ENCODE measurements at regions not wholly inside any gene's neighbourhood (a gene's known extent, or its start where the extent isn't known, plus 50 kb on each side); places are given as distances from the start of the nearest gene placed in this dataset.
A peak's percentile ranks its signal among the peaks of the same experiment; 100 is the strongest.

- Histone ChIP-seq H3K36me3 (ENCODE audit: control insufficient read depth in 2 of 2, extremely low read depth in 1 of 2, insufficient read depth in 2 of 2, low read length in 2 of 2) (no peaks in the 10 kb centered on the region), H4K20me1 (replicated peaks; ENCODE audit: control insufficient read depth, extremely low read depth, insufficient read depth, low read length) (no peaks in the 10 kb centered on the region), H3K4me3 (replicated peaks in 1 of 3; ENCODE audit: insufficient read depth in 1 of 3, low read depth in 1 of 3, low read length in 3 of 3) (no peak overlapping the region), H3K4me1 (ENCODE audit: control insufficient read depth, extremely low read depth, insufficient read depth, low read length) (peaks cover 32% of the 10 kb centered on the region), H3K4me2 (ENCODE audit: insufficient read depth, low read length) (no peak overlapping the region), H3K9ac (replicated peaks; ENCODE audit: extremely low read depth, insufficient read depth, low read length) (peak overlapping the region; percentile 77), H3K9me3 (replicated peaks; ENCODE audit: control insufficient read depth, insufficient read depth, low read length) (no peaks in the 10 kb centered on the region), H3K27ac (ENCODE audit: insufficient read depth, low read depth, low read length) (peak overlapping the region; percentile 95), H3K27me3 (ENCODE audit: control insufficient read depth in 2 of 2, insufficient read depth in 2 of 2, low read length in 2 of 2) (no peaks in the 10 kb centered on the region), H3K9me1 (replicated peaks; ENCODE audit: control insufficient read depth, extremely low read depth, insufficient read depth, low read length) (no peaks in the 10 kb centered on the region), H2AFZ (ENCODE audit: low read depth, low read length) (no peak overlapping the region), H3K79me2 (ENCODE audit: control insufficient read depth, insufficient read depth, low read length) (no peaks in the 10 kb centered on the region)
- FAIRE-seq (no peak), DNase-seq (ENCODE audit: low read depth, low spot score) (peak; percentile 46)
- ChIA-PET POLR2A (interaction anchor here (0.7 kb wide), 2 partner anchors 13 to 44 kb away, joined by 3 read pairs; no protein-coding TSS in a partner anchor), CTCF (interaction anchor here (1.1 to 3.7 kb wide), 4 partner anchors 11 to 251 kb away, joined by 3 to 12 read pairs (median 6); no protein-coding TSS in a partner anchor)
- dilution Hi-C loops (cut with MboI; ENCODE audit: extremely low pct_ligation_motif_present, low sequenced_read_pairs) (no loop called here), intact Hi-C loops (cut with micrococcal nuclease) (no loop called here)
- TF ChIP-seq FOS (IDR thresholded peaks at IDR 0.05; ENCODE audit: borderline replicate concordance, insufficient read depth, low read length) (no peak), POLR2A (IDR thresholded peaks at IDR 0.05; ENCODE audit: low read depth, low read length) (no peak), MYC (IDR thresholded peaks at IDR 0.05; ENCODE audit: low read depth, low read length) (no peak), MAX (IDR thresholded peaks at IDR 0.05; ENCODE audit: insufficient read depth, insufficient read length) (no peak), GATA2 (IDR thresholded peaks at IDR 0.05; ENCODE audit: insufficient read depth, insufficient read length, low read depth, low read length) (no peak), CTCF (IDR thresholded peaks at IDR 0.05; ENCODE audit: extremely low read depth in 1 of 2, insufficient read depth in 1 of 2, low read depth in 1 of 2, low read length in 2 of 2) (no peak), POLR2AphosphoS5 (IDR thresholded peaks at IDR 0.05; ENCODE audit: insufficient read depth, low read depth, low read length) (no peak), EZH2 (IDR thresholded peaks at IDR 0.05; ENCODE audit: borderline replicate concordance, low read depth, low read length, severe bottlenecking) (no peak), JUN (IDR thresholded peaks at IDR 0.05; ENCODE audit: borderline replicate concordance, insufficient read depth, insufficient read length, low read depth) (no peak)
- BruUV-seq (replicated peaks), result no TSS peak
Observed at GRCh38 chr1:45265244-45265643, 58.8 kb upstream of the ZSWIM5 start.
